ENCODE measurements at regions not wholly inside any gene's neighbourhood (a gene's known extent, or its start where the extent isn't known, plus 50 kb on each side); places are given as distances from the start of the nearest gene placed in this dataset.

DNA sequence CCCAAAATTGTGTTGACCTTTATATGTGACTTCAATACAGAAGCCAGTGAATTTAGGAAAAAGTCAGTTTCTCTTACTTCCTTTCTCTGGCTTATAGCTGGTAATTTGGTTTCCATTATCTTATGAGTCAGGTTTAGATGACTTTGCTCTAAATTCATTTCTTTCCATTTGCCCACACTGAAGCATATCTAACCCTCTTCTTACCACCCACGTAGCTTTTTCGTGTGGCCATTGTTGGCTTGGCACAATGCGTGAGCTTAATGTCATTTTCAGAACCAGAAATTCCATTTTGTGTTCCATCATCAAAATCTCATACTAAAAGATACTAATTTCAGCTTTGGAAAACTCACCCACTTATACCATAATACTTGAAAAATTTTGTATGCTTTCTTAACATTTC is 271.2 kb downstream of the INHBA start:
- ChIA-PET POLR2A (no interaction called here), CTCF (no interaction called here)
- no peaks in the 10 kb centered on the region for H4K20me1 ChIP-seq (ENCODE audit: control insufficient read depth, insufficient read depth, low read length, poor library complexity, severe bottlenecking)
- no peak overlapping the region for H3K27ac ChIP-seq (ENCODE audit: low read length in 2 of 2)
- WGBS (ENCODE audit: insufficient coverage) = 100% methylated on average over 3 of the region's 3 CpGs
- H3K27ac Mint-ChIP-seq = no peak overlapping the region
- H3K27me3 Mint-ChIP-seq = no peaks in the 10 kb centered on the region
- intact Hi-C loops (cut with micrococcal nuclease) = no loop called here
- H2AFZ ChIP-seq (ENCODE audit: insufficient read depth, low read depth, low read length, poor library complexity, severe bottlenecking) = no peak overlapping the region
- H3K4me3 Mint-ChIP-seq = no peak overlapping the region
- H3K79me2 ChIP-seq (ENCODE audit: control insufficient read depth, insufficient read depth, low read length) = no peaks in the 10 kb centered on the region
- H3K9me3 ChIP-seq (ENCODE audit: control extremely low read depth in 1 of 3, control insufficient read depth in 2 of 3, insufficient read depth in 1 of 3, low read length in 2 of 3) = peaks cover 0 to 4% (median 0%) of the 10 kb centered on the region in 3 donors
- H3K27me3 ChIP-seq (replicated peaks in 1 of 4; ENCODE audit: control extremely low read depth in 1 of 4, control insufficient read depth in 3 of 4, insufficient read depth in 4 of 4, low read length in 3 of 4) = no peaks in the 10 kb centered on the region
- TF ChIP-seq, protein P1, sequence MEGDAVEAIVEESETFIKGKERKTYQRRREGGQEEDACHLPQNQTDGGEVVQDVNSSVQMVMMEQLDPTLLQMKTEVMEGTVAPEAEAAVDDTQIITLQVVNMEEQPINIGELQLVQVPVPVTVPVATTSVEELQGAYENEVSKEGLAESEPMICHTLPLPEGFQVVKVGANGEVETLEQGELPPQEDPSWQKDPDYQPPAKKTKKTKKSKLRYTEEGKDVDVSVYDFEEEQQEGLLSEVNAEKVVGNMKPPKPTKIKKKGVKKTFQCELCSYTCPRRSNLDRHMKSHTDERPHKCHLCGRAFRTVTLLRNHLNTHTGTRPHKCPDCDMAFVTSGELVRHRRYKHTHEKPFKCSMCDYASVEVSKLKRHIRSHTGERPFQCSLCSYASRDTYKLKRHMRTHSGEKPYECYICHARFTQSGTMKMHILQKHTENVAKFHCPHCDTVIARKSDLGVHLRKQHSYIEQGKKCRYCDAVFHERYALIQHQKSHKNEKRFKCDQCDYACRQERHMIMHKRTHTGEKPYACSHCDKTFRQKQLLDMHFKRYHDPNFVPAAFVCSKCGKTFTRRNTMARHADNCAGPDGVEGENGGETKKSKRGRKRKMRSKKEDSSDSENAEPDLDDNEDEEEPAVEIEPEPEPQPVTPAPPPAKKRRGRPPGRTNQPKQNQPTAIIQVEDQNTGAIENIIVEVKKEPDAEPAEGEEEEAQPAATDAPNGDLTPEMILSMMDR (IDR thresholded peaks at IDR 0.05) = no peak
- no peak for TF ChIP-seq EZH2 (IDR thresholded peaks at IDR 0.05; ENCODE audit: borderline replicate concordance, insufficient read depth, low read depth, low read length, poor library complexity, severe bottlenecking)
- peaks cover 2% of the 10 kb centered on the region for H3K9me3 Mint-ChIP-seq (ENCODE audit: insufficient read depth)
- no peaks in the 10 kb centered on the region for H3K4me1 ChIP-seq (ENCODE audit: control insufficient read depth in 2 of 2, insufficient read depth in 2 of 2, low read length in 2 of 2)
- no peak for ATAC-seq (ENCODE audit: low read depth)
- H3K4me3 ChIP-seq (ENCODE audit: control extremely low read depth in 1 of 5, extremely low read depth in 1 of 5, insufficient read depth in 1 of 5, low read depth in 2 of 5, low read length in 4 of 5) = no peak overlapping the region
- H3K36me3 ChIP-seq (replicated peaks in 1 of 2; ENCODE audit: control extremely low read depth in 1 of 2, control insufficient read depth in 1 of 2, extremely low read depth in 1 of 2, insufficient read depth in 2 of 2, low read length in 1 of 2) = no peaks in the 10 kb centered on the region
- H3K4me1 Mint-ChIP-seq = no peaks in the 10 kb centered on the region
- no peak overlapping the region for H3K4me2 ChIP-seq (replicated peaks; ENCODE audit: low read depth, low read length, poor library complexity, severe bottlenecking)
- no peak overlapping the region for H3K9ac ChIP-seq (ENCODE audit: low read length)
- no peak for DNase-seq

DNA sequence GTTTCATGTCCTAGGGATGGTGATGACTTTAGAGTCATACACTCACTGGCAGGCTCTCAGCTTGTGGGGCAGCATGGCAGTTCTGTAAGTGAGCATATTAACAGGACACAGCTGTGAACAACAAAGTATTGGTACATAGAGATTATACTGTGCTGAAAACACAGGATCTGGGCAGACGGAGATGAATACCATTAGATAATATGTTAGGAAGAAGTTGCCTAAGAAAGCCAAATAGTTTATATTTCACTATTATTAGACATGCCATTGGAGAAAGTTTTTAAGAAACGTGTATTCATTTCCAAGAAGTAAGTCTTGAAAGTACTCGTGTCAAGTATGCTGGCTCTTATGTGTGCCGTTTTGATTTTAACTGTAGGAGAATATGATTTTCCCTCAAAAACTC is 274.5 kb downstream of the INHBA start:
- Histone ChIP-seq H3K27ac (ENCODE audit: low read length in 2 of 2) (no peak overlapping the region), H3K9ac (ENCODE audit: low read length) (no peak overlapping the region), H3K4me2 (replicated peaks; ENCODE audit: low read depth, low read length, poor library complexity, severe bottlenecking) (no peak overlapping the region), H3K4me1 (ENCODE audit: control insufficient read depth in 2 of 2, insufficient read depth in 2 of 2, low read length in 2 of 2) (no peaks in the 10 kb centered on the region), H3K4me3 (ENCODE audit: control extremely low read depth in 1 of 5, extremely low read depth in 1 of 5, insufficient read depth in 1 of 5, low read depth in 2 of 5, low read length in 4 of 5) (no peak overlapping the region), H3K36me3 (replicated peaks in 1 of 2; ENCODE audit: control extremely low read depth in 1 of 2, control insufficient read depth in 1 of 2, extremely low read depth in 1 of 2, insufficient read depth in 2 of 2, low read length in 1 of 2) (no peaks in the 10 kb centered on the region), H3K27me3 (replicated peaks in 1 of 4; ENCODE audit: control extremely low read depth in 1 of 4, control insufficient read depth in 3 of 4, insufficient read depth in 4 of 4, low read length in 3 of 4) (no peaks in the 10 kb centered on the region), H4K20me1 (ENCODE audit: control insufficient read depth, insufficient read depth, low read length, poor library complexity, severe bottlenecking) (no peaks in the 10 kb centered on the region), H2AFZ (ENCODE audit: insufficient read depth, low read depth, low read length, poor library complexity, severe bottlenecking) (no peak overlapping the region), H3K79me2 (ENCODE audit: control insufficient read depth, insufficient read depth, low read length) (no peaks in the 10 kb centered on the region), H3K9me3 (ENCODE audit: control extremely low read depth in 1 of 3, control insufficient read depth in 2 of 3, insufficient read depth in 1 of 3, low read length in 2 of 3) (no peaks in the 10 kb centered on the region)
- no peaks in the 10 kb centered on the region for H3K27me3 Mint-ChIP-seq
- no peaks in the 10 kb centered on the region for H3K9me3 Mint-ChIP-seq (ENCODE audit: insufficient read depth)
- no peak for TF ChIP-seq EZH2 (IDR thresholded peaks at IDR 0.05; ENCODE audit: borderline replicate concordance, insufficient read depth, low read depth, low read length, poor library complexity, severe bottlenecking)
- TF ChIP-seq, protein P1 (IDR thresholded peaks at IDR 0.05) = no peak
- H3K4me1 Mint-ChIP-seq = no peaks in the 10 kb centered on the region
- CTCF ChIA-PET = no interaction called here
- no CpG with 5 or more reads among the region's 4 CpGs for WGBS (ENCODE audit: insufficient coverage)
- POLR2A ChIA-PET = no interaction called here
- no peak overlapping the region for H3K27ac Mint-ChIP-seq
- DNase-seq (no peak), ATAC-seq (ENCODE audit: low read depth) (no peak)
- no peak overlapping the region for H3K4me3 Mint-ChIP-seq
- intact Hi-C loops (cut with micrococcal nuclease) = no loop called here
